GM18505 (cell line): ENCODE measurements at regions not wholly inside any gene's neighbourhood (a gene's known extent, or its start where the extent isn't known, plus 50 kb on each side); places are given as distances from the start of the nearest gene placed in this dataset.
A peak's percentile ranks its signal among the peaks of the same experiment; 100 is the strongest.

Experiments used
- ATAC-seq: cut with Tn5 transposase; IDR thresholded peaks from one replicate; pipeline ENCODE4 v1.9.1; 2021; ENCODE audit not compliant: unreplicated experiment
- POLR2A ChIP-seq: IDR thresholded peaks from 4 replicates; pipeline ENCODE4 v1.6.1; 2011; ENCODE audit warnings: borderline replicate concordance; ENCODE audit not compliant: insufficient read depth, insufficient read length; ENCODE audit errors: extremely low read depth

DNA sequence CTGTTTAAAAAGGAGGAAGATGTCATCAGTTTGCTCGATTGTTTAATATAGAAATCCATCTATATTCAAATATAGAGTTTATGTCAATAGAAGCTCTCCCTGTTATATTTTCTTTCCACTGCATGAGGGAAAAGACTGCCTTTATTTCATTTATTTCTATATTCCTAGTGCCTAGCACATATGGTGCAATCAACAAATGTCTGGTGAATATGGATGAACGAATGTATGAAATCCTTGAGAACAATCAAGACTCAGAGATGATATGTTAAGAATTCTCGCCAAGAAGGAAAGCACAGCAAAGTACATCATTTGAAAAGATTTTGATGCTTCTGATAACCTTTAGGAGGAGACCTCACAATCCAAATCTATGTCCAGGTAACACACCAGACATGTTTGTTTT is 296.0 kb upstream of the LMO3 start:
- no peak for TF ChIP-seq POLR2A
- no peak for ATAC-seq

DNA sequence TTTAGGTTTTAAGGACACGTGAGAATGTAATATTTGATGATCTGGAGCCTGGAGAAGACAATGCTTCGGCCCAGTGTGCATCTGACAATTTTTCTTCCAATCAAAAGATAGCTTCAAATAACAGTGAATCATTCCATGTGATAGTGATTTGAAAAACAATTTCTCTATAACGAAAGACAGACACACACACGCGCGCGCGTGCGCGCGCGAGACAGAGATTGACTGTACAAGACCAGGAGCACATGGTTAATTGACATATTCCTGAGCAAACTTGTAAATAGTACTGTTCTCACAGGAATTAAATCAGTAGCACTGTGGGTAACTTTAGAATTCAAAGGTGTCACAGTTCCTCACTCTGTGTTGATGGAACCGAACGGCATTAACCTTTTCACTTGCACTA is 287.5 kb upstream of the LMO3 start:
- ATAC-seq = no peak
- TF ChIP-seq POLR2A = no peak

DNA sequence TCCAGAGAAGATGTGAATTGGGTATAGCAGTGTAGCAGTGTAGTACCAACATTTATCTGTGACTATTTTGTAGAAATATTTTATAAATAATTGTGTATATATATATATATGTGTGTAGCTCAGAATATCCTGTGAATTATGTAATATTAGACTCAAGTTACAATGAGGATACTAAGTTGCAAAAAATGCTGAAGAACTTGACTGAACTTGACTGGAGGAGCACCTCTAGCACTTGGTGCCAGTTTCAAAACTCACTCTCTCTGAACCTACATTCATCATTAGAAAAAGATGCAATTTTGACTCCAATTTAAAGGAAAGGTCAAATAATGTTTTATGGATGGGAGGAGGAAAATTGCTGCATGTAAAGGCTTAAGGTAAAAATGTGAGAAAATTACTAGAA is 285.7 kb upstream of the LMO3 start:
- no peak for ATAC-seq
- TF ChIP-seq POLR2A = no peak

DNA sequence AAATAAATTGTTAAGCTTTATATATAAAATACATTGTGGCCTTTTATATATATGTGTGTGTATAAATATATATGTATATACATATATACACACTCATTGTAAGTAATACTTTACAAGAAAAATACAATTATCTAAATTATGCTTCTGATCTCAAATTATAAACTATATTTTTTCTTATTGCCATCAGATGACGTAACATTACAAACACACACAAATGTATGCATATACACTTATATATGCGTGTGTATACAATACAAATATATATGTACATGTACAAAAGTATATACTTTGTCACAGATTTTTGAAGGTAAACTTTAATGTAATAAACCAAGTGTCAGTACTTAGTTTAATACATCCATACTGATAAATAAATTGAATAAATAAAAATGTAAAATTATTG is 278.9 kb upstream of the LMO3 start:
- ATAC-seq = no peak
- TF ChIP-seq POLR2A = no peak

DNA sequence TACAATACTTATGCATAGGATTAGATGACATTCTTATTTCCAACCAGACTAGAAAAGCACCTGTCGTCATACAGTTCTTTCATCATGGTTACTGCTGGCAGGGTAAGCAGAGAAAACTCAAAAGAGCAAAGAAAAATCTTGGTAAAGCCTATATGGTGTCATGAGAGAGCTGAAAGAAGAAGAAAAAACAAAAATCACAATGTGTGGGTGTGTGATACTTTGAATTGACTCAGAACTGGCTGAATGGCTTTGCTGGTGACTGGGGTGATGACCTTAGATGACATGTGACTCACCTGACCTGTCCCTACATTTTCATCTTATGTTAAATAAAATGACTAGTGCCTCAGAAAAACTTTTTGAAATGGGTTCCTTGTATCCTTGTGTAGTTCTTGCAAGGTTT is 278.1 kb upstream of the LMO3 start:
- TF ChIP-seq POLR2A = no peak
- ATAC-seq = no peak

DNA sequence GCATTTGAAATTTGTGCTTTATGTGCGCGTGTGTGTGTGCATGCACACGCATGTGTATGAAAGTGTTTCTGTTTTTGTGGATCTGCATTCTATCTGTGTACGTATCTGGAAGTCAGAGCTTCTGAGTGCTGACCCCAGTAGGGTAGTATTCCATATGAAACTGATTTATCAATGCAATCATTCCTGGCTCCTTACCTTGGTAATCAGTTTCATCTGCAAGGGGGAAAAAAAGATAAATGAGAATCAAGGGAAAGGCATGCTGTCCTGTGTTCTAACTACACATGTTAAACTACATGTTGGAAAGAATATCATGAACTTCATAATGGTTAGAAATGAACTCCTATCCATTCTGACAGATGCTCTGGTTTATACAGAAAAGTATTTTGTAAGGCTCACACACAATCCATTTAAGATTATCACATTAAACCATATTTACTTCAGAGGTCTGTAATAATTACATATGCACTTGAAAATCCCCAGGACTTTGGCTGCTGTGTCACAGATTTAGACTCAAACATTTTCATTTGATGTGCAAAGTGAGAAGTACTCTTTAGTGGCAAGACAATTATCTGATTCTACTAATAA is 276.1 kb upstream of the LMO3 start:
- ATAC-seq = no peak
- no peak for TF ChIP-seq POLR2A

DNA sequence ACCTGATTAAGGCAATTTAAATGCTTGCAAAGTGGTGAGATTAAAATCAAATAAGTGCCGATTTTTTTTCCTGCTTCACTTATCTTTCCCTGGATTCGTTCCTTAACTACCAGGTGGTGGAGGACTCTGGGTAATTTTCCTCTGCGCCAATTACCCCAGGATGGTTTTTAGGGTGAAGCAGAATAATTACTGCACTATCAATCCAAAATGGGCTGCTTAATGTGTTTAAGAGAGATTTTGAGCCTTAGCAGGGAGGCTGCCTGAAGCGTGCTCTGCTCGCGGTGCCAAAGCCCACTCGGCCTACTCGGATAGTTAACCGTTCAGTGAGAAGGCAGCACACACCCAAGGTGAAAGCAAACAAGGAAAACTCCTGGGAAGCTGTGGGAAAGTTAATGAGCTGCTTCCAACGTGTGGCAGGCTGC is 274.9 kb upstream of the LMO3 start:
- no peak for ATAC-seq
- no peak for TF ChIP-seq POLR2A

DNA sequence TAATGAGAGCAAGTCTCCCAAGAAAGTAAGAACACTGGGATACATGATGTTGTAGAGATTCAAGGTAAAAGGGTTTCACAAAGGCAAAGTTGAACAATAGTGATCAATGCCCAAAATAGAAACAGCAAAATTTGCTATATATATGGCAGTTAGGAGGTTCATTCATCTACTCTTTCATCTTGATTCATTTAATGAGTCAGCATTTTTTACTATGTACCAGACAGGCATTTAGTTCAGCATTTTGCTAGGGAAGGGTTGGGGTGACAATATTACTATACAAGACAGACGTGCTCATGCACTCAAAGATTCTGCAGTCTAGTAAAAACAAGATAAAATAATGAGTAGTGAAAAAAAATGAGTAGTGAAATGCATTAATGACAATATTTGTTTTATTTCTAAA is 264.9 kb upstream of the LMO3 start:
- TF ChIP-seq POLR2A = no peak
- ATAC-seq = no peak

DNA sequence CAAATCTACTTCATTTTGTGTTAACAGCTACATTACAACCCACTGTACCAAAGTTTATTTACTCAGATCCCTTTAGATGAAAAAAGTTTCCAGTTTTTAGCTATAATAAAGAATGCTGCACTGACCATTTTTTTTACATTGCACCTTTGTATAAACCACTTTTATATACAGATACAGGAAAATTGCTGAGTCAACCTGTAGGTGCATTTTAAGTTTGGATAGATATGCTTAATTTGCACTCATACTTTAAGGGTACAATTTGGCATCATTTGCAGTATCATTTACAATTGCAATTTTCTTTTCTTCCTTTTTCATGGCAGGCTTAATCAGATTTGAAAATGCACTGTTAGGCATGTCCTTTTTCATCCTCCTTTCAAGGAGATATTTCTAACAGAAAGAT is 257.8 kb upstream of the LMO3 start:
- no peak for ATAC-seq
- TF ChIP-seq POLR2A = no peak

DNA sequence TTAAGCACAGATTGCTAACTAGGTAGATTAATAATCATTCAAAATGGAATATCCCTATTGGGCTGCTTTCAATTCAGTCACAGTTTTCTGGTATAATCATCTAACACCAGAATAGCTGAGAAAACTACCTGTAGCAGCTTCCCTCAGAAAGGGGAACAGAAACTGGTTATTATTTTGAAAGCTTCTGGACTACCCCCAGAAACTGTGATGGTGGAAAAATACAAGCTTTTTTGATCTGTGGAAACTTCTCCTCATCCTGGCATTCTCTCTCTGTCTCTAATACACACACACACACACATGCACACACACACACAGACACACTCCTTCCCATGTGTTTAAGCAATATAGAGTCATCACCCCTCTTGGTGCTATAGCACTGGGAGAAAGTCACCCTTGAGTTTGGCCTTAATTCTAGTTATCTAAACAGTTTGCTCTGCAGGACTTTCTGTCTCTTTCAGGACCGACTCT is 251.5 kb upstream of the LMO3 start:
- no peak for TF ChIP-seq POLR2A
- peak; percentile 98 for ATAC-seq

DNA sequence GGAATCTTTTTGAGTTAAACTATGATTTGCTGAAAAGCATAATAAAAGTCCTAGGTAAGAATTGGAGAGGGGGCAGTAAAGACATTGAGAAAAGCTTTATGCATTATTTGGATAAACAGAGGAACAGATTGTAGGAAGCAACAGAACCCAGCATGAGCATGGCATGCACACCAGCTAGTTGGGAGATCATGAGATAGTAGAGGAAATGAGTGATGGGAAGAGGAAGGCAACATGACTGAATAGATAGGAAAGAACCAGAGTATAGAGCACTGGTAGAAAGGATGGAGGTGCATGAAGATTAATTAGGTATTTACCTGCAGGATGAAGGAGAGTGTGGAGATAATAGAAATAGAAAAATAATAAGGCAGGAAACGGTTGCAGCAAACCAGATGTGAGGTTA is 248.5 kb upstream of the LMO3 start:
- no peak for TF ChIP-seq POLR2A
- ATAC-seq = no peak

DNA sequence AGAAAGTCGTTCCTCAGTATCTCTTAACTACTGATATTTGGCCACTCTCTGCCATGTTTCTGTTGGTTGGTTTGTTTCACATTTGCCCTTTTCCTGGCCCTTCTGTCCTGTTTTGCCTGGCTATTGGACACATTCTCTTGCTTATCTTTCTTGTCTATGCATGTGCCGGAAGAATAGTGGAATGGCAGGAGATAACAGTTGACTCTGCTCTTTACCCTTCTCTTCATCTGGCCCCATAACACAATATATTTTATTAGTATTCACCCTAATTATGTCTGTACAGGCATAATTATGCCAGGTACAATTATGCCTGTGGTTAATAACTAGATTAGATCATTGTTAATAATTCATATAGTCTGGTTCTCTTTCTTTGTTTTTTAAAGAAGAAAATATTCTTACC is 243.5 kb upstream of the LMO3 start:
- ATAC-seq = no peak
- TF ChIP-seq POLR2A = no peak

DNA sequence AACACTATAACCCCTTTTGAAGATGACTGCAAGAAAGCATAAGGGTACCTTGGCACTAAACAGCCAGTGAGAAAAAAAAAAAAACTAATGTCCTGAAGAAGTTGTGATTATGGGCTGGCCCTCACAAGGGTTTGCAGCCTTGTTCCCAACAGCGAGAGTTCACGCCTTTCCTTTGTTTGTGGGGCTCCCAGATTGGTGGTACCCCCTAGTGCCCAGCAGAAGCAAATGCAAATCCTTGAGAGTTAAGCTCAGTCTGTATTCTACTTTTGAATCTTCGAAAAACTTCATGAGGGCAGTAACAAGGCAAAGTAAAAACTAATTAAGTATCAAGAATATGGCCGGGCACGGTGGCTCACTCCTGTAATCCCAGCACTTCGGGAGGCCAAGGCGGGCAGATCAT is 238.9 kb upstream of the LMO3 start:
- TF ChIP-seq POLR2A = no peak
- ATAC-seq = no peak

DNA sequence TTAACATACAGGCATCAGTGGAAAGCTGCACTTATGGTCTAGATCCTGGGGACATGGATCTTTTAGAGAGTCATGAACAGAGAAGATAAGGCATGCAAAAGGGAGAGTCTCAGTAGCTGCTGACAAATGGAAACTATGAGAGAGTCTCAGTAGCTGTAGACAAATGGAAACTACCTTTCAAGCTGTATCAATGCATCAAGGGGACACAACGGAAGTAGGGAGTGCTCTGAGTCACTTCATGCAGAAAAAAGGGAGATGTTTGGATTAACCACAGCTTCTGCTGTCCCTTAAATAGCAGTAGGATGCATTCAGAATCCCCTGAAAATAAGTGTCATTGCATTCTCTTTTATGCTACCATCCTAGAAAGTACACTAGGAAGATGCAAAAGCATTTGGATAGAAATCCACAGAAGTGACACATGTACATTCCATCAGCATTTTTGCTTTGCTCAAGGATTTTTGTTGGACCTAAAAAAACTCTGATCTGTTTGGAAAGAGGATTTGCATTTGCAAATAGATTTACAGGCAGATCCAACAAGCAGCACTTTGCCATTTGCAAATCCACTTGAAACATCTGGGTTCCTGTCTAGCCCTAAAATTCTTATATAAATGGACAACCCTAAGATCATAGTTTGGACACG is 227.5 kb upstream of the LMO3 start:
- no peak for TF ChIP-seq POLR2A
- ATAC-seq = peak; percentile 86
